GM23338 (cell line): ENCODE measurements at regions not wholly inside any gene's neighbourhood (a gene's known extent, or its start where the extent isn't known, plus 50 kb on each side); places are given as distances from the start of the nearest gene placed in this dataset.

Experiments used
- CREB1 ChIP-seq: fragments of 250-450 bp; sonication (Bioruptor Pico); IDR thresholded peaks from 2 replicates; pipeline ENCODE4 v1.5.0; 2020; ENCODE audit warnings: low read depth, mild to moderate bottlenecking, moderate library complexity
- EZH2 ChIP-seq: fragments of 200-600 bp; sonication (generic); IDR thresholded peaks from one replicate; pipeline ENCODE4 v1.8.0; 2017; ENCODE audit warnings: antibody characterized with exemption, mild to moderate bottlenecking, low read depth; ENCODE audit not compliant: unreplicated experiment
- EZH2phosphoT487 ChIP-seq: fragments of 200-600 bp; sonication (generic); IDR thresholded peaks from one replicate; pipeline ENCODE4 v1.8.1; 2018; ENCODE audit warnings: antibody characterized with exemption; ENCODE audit not compliant: unreplicated experiment
- JUNB ChIP-seq: IDR thresholded peaks from one replicate; pipeline ENCODE4 v1.6.1; 2016; ENCODE audit warnings: antibody characterized with exemption; ENCODE audit not compliant: unreplicated experiment
- POLR2AphosphoS5 ChIP-seq: IDR thresholded peaks from 2 replicates; pipeline ENCODE4 v1.6.1; 2016; ENCODE audit warnings: antibody characterized with exemption, low read depth
- STAT1 ChIP-seq: IDR thresholded peaks from one replicate; pipeline ENCODE4 v1.6.1; 2016; ENCODE audit warnings: antibody characterized with exemption; ENCODE audit not compliant: unreplicated experiment
- TF ChIP-seq, protein P1 (sequence below), 2 experiments: fragments of 200-600 bp in 1 of 2; sonication (generic) in 1 of 2; conservative IDR thresholded peaks; 2 replicates each; pipeline versions ENCODE4 v1.5.1 to v1.6.1; 2016 to 2017; ENCODE audit warnings: antibody characterized with exemption in 2 of 2, low read depth in 2 of 2, mild to moderate bottlenecking in 2 of 2, moderate library complexity in 1 of 2
- TF ChIP-seq, protein P2 (sequence below): IDR thresholded peaks from one replicate; pipeline ENCODE4 v1.6.1; 2018; ENCODE audit warnings: antibody characterized with exemption; ENCODE audit not compliant: unreplicated experiment

DNA sequence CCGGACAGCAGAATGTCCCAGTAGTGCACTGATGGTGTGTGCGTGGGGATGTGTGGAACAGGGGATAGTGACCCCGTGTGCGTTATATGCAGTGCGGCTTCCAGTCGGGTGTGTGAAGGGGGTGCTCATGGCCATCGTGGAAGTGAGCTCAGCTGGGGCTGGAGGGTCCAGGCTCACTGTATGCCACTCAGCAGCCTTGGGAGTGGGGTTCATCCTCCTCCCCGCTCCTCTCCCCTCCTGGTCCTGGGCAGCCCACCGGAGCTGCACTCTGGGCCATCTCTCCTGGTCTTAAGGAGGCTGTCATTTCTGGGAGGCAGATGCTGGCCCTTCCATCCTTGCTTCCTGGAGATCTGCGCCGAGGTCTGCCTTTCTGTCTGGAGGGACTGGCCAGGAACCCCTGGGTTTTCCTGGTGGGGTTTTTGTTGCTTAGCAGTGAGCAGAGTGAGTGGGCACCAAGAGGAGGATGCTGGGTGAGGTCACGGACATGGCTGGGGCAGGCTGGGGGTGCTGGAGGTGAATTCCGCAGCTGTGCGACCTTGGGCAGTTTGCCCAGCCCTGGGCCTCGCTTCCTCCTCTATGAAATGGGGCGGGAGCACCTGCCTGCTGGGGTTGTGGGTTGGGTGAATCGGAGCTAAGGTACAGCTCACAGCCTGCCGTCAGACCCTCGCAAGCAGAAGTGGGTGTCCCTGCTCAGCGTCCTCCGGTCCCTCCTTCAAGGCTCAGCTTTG is 164.1 kb downstream of the SEC14L1 start:
- TF ChIP-seq POLR2AphosphoS5 (no peak), CREB1 (CRISPR knock-in tag) (no peak), EZH2 (no peak), STAT1 (no peak), EZH2phosphoT487 (no peak), JUNB (no peak)
- TF ChIP-seq, protein P1, sequence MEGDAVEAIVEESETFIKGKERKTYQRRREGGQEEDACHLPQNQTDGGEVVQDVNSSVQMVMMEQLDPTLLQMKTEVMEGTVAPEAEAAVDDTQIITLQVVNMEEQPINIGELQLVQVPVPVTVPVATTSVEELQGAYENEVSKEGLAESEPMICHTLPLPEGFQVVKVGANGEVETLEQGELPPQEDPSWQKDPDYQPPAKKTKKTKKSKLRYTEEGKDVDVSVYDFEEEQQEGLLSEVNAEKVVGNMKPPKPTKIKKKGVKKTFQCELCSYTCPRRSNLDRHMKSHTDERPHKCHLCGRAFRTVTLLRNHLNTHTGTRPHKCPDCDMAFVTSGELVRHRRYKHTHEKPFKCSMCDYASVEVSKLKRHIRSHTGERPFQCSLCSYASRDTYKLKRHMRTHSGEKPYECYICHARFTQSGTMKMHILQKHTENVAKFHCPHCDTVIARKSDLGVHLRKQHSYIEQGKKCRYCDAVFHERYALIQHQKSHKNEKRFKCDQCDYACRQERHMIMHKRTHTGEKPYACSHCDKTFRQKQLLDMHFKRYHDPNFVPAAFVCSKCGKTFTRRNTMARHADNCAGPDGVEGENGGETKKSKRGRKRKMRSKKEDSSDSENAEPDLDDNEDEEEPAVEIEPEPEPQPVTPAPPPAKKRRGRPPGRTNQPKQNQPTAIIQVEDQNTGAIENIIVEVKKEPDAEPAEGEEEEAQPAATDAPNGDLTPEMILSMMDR (conservative IDR thresholded peaks at IDR 0.05; ENCODE audit: low read depth in 2 of 2): no peak
- TF ChIP-seq, protein P2, sequence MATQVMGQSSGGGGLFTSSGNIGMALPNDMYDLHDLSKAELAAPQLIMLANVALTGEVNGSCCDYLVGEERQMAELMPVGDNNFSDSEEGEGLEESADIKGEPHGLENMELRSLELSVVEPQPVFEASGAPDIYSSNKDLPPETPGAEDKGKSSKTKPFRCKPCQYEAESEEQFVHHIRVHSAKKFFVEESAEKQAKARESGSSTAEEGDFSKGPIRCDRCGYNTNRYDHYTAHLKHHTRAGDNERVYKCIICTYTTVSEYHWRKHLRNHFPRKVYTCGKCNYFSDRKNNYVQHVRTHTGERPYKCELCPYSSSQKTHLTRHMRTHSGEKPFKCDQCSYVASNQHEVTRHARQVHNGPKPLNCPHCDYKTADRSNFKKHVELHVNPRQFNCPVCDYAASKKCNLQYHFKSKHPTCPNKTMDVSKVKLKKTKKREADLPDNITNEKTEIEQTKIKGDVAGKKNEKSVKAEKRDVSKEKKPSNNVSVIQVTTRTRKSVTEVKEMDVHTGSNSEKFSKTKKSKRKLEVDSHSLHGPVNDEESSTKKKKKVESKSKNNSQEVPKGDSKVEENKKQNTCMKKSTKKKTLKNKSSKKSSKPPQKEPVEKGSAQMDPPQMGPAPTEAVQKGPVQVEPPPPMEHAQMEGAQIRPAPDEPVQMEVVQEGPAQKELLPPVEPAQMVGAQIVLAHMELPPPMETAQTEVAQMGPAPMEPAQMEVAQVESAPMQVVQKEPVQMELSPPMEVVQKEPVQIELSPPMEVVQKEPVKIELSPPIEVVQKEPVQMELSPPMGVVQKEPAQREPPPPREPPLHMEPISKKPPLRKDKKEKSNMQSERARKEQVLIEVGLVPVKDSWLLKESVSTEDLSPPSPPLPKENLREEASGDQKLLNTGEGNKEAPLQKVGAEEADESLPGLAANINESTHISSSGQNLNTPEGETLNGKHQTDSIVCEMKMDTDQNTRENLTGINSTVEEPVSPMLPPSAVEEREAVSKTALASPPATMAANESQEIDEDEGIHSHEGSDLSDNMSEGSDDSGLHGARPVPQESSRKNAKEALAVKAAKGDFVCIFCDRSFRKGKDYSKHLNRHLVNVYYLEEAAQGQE: no peak
